ENCODE measurements at regions not wholly inside any gene's neighbourhood (a gene's known extent, or its start where the extent isn't known, plus 50 kb on each side); places are given as distances from the start of the nearest gene placed in this dataset.
"Not testable (repeated sequence)": the region's sequence is repeated elsewhere in the genome, so short reads cannot be mapped to it uniquely, and the experiment has no call there.

DNA sequence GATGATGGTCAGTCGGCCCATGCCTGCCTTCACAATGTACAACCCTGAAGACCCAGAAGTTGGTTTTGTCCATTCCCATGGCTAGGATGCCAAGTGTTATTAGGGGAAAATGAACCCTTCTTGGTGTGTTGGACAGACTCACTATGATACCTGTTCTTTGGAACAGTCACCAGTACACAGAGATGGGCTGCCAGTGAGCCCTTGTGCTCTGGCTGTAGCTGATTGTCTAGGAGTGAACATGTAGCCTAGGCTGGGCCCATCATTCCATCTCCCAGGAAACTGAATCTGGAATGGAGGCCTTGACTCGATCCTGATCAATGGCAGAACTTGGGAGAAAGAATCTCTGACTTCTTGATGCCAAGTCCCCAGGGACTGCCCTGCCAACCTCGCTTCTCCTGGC, 188.9 kb downstream of the EVX1 start:
- DNase-seq: no peak
- Mint-ChIP-seq H3K27me3 (peaks cover 10% of the 10 kb centered on the region), H3K27ac (no peak overlapping the region), H3K9me3 (no peaks in the 10 kb centered on the region), H3K36me3 (ENCODE audit: low read depth) (no peaks in the 10 kb centered on the region), H3K4me3 (no peak overlapping the region), H3K4me1 (no peaks in the 10 kb centered on the region)
- ChIA-PET CTCF (no interaction called here), POLR2A (no interaction called here)

DNA sequence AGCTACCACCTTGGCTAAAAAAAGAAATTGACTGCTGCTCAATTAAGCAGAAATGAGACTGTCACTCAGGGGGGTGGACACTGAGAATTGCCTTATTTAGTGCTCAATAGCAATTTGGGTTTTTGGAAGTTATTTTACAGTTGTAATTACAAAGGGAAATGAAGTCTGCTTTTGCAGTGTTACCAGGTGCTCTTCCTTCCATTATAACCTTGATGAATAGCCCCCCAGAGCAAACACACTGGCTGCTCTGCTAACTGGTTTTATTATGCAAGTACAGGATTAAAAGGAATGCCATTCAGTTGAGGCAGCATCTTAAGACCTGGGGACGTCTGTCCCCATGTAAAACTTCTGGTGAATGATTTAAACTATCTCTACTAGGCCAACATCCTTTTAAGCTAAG, 191.0 kb downstream of the EVX1 start:
- H3K4me3 Mint-ChIP-seq: no peak overlapping the region
- no peak for DNase-seq
- H3K27me3 Mint-ChIP-seq: peaks cover 10% of the 10 kb centered on the region
- H3K27ac Mint-ChIP-seq: no peak overlapping the region
- H3K36me3 Mint-ChIP-seq (ENCODE audit: low read depth): no peaks in the 10 kb centered on the region
- ChIA-PET CTCF (no interaction called here), POLR2A (no interaction called here)
- H3K4me1 Mint-ChIP-seq: no peaks in the 10 kb centered on the region
- no peaks in the 10 kb centered on the region for H3K9me3 Mint-ChIP-seq

- Mint-ChIP-seq H3K9me3 (no peaks in the 10 kb centered on the region), H3K36me3 (ENCODE audit: low read depth) (no peaks in the 10 kb centered on the region), H3K27ac (no peak overlapping the region), H3K27me3 (peaks cover 10% of the 10 kb centered on the region), H3K4me1 (no peaks in the 10 kb centered on the region), H3K4me3 (no peak overlapping the region)
- no peak for DNase-seq
- ChIA-PET POLR2A (no interaction called here), CTCF (no interaction called here)
These were observed 192.3 kb downstream of the EVX1 start for GRCh38 chr7:27434756-27435400.

DNA sequence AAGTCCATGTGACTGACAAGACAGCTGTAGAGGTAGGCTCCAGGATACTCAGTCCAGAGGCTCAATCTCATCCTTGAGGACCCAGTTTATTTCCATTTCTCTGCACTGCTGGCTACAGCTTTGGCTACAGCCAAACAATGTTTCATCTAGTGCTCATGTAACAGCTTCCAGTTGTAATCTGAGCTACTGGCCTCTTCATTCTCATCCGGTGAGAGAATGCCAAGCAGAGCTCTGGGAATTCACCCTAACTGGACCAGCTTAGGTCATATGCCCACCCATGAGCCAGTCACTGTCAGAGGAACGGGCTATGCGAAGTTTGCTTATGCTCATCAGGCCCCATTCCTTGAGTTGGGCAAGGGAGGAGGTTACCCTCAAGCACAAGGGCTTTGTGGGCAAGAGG, 192.9 kb downstream of the EVX1 start:
- Mint-ChIP-seq H3K9me3 (no peaks in the 10 kb centered on the region), H3K4me3 (no peak overlapping the region), H3K4me1 (no peaks in the 10 kb centered on the region), H3K36me3 (ENCODE audit: low read depth) (no peaks in the 10 kb centered on the region), H3K27me3 (peaks cover 7% of the 10 kb centered on the region), H3K27ac (no peak overlapping the region)
- DNase-seq: no peak
- ChIA-PET CTCF (no interaction called here), POLR2A (no interaction called here)

- H3K36me3 Mint-ChIP-seq (ENCODE audit: low read depth): no peaks in the 10 kb centered on the region
- H3K27me3 Mint-ChIP-seq: peaks cover 8% of the 10 kb centered on the region
- POLR2A ChIA-PET: no interaction called here
- no peak for DNase-seq
- H3K9me3 Mint-ChIP-seq: no peaks in the 10 kb centered on the region
- no peak overlapping the region for H3K27ac Mint-ChIP-seq
- no peak overlapping the region for H3K4me3 Mint-ChIP-seq
- CTCF ChIA-PET: no interaction called here
- H3K4me1 Mint-ChIP-seq: no peaks in the 10 kb centered on the region
These were observed 196.4 kb downstream of the EVX1 start for GRCh38 chr7:27438881-27439589.

GRCh38 chr7:27442455-27442854, 199.9 kb downstream of the EVX1 start:
- Mint-ChIP-seq H3K4me1 (no peaks in the 10 kb centered on the region), H3K27ac (no peak overlapping the region), H3K4me3 (no peak overlapping the region), H3K27me3 (peaks cover 12% of the 10 kb centered on the region), H3K36me3 (ENCODE audit: low read depth) (no peaks in the 10 kb centered on the region), H3K9me3 (no peaks in the 10 kb centered on the region)
- POLR2A ChIA-PET: no interaction called here
- DNase-seq: no peak
- CTCF ChIA-PET: no interaction called here

DNA sequence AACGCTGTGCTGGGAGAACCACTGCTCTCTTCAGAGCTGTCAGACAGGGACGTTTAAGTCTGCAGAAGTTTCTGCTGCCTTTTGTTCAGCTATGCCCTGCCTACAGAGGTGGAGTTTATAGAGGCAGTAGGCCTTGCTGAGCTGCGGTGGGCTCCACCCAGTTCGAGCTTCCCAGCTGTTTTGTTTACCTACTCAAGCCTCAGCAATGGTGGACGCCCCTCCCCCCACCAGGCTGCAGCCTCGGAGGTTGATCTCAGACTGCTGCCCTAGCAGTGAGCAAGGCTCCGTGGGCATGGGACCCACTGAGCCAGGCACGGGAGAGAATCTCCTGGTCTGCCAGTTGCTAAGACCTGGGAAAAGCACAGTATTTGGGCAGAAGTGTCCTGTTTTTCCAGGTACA, 206.4 kb downstream of the EVX1 start:
- POLR2A ChIA-PET; H3K36me3 Mint-ChIP-seq (ENCODE audit: low read depth); CTCF ChIA-PET; H3K27me3 Mint-ChIP-seq; H3K9me3 Mint-ChIP-seq; H3K4me3 Mint-ChIP-seq; H3K4me1 Mint-ChIP-seq; H3K27ac Mint-ChIP-seq; DNase-seq: not testable (repeated sequence)

GRCh38 chr7:27453702-27454405, 208.8 kb downstream of the HIBADH start:
- no peak for DNase-seq
- Mint-ChIP-seq H3K9me3 (no peaks in the 10 kb centered on the region), H3K27me3 (no peaks in the 10 kb centered on the region), H3K27ac (no peak overlapping the region), H3K4me1 (no peaks in the 10 kb centered on the region), H3K4me3 (no peak overlapping the region), H3K36me3 (ENCODE audit: low read depth) (no peaks in the 10 kb centered on the region)
- ChIA-PET POLR2A (no interaction called here), CTCF (no interaction called here)

- POLR2A ChIA-PET: not testable (repeated sequence)
These were observed 205.6 kb downstream of the HIBADH start for GRCh38 chr7:27457120-27457519.

DNA sequence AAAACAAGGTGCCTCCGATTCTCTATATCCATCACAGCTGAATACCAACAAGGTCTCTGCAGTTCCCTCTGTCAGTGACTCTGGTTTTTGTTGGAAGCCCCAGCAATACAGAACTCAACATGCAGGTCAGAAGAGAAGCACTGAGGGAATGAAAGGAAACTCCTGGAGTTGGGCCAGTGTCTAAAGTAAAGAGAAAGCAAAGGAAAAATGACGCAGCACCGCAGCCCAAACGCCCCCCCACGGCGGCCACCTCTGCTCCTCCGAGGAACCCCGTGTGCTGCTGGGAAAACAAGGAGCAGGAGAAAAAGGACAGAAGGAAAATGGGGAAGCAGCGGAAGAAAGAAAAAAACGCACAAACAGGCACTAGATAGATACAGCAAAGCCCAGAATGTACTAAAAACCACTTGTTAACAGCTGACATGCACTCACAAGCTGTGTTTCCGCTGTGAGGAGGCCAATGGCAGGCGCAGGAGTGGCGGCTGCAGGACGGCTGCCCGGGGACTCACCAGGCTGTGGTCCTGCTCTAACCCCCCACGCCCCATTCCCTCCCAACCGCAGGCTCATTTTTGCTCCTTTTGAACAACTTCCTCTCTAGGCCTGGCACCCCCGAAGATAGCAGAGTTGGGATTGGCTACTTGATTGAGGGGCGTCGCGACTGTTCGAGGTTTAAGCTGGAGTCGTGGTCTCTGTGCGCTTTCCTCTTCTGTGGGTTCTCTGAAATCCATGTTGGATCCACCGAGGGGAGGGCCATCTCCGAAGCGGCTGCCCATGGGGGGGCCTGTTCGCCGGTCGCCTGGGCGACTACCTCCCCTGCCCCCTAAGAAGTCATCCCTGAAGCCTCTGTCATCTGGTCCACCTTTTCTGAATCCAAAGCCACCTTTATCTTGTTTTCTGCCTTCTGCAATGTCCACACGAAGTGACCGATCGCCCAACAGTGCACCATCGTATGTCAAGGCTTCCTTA, 204.8 kb downstream of the HIBADH start:
- H3K36me3 Mint-ChIP-seq (ENCODE audit: low read depth); DNase-seq; H3K4me3 Mint-ChIP-seq; H3K4me1 Mint-ChIP-seq; POLR2A ChIA-PET; H3K27ac Mint-ChIP-seq; H3K27me3 Mint-ChIP-seq; CTCF ChIA-PET; H3K9me3 Mint-ChIP-seq: not testable (repeated sequence)

More at GRCh38 chr7:27457120-27457519, 205.6 kb downstream of the HIBADH start:
- H3K27me3 Mint-ChIP-seq; DNase-seq; H3K9me3 Mint-ChIP-seq; H3K36me3 Mint-ChIP-seq (ENCODE audit: low read depth); H3K4me1 Mint-ChIP-seq; H3K4me3 Mint-ChIP-seq; H3K27ac Mint-ChIP-seq; CTCF ChIA-PET: not testable (repeated sequence)

DNA sequence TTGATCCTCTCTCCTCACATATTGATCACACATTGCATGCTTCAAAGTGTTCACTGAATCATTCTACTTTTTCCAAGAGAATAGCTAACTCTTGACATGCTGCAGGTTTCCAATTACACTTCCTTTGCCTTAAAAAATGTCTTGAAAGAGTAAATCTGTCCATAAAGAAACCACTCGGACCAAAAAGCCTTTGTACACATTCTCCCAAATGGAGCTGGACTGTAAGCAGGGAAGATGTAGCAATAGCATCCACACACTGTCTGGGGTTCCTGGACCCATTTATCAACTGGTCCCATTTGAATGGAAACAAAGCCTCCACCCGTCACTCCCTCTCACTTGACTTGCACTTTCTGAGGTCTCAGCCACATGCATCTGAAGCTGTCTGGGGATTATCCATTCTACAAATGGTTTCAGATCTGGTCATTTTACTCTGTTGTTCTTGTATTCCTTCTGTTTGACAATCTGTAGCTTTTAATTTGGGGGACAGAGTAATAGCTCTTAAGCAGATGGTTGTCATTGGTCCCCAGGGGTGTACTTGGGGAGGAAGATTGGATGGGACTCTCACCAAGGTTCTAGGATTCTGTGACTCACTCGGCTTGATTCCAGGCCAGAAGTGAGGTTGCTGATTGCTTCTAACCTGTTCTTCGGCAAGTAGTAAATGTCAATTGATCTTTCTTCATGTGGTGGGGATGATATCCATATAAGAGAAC, 203.5 kb downstream of the HIBADH start:
- POLR2A ChIA-PET: no interaction called here
- Mint-ChIP-seq H3K27me3 (peaks cover 7% of the 10 kb centered on the region), H3K4me3 (no peak overlapping the region), H3K4me1 (no peaks in the 10 kb centered on the region), H3K27ac (no peak overlapping the region), H3K36me3 (ENCODE audit: low read depth) (no peaks in the 10 kb centered on the region), H3K9me3 (no peaks in the 10 kb centered on the region)
- CTCF ChIA-PET: no interaction called here
- no peak for DNase-seq

- no peaks in the 10 kb centered on the region for H3K9me3 Mint-ChIP-seq
- DNase-seq: no peak
- POLR2A ChIA-PET: no interaction called here
- H3K27ac Mint-ChIP-seq: no peak overlapping the region
- H3K36me3 Mint-ChIP-seq (ENCODE audit: low read depth): no peaks in the 10 kb centered on the region
- no peaks in the 10 kb centered on the region for H3K4me1 Mint-ChIP-seq
- peaks cover 8% of the 10 kb centered on the region for H3K27me3 Mint-ChIP-seq
- CTCF ChIA-PET: no interaction called here
- no peak overlapping the region for H3K4me3 Mint-ChIP-seq
These were observed 203.0 kb downstream of the HIBADH start for GRCh38 chr7:27459731-27460053.
